Activated CD8-positive, alpha-beta T cell treated with anti-CD3 and anti-CD28 coated beads for 36 hours (primary cell): ENCODE measurements at regions not wholly inside any gene's neighbourhood (a gene's known extent, or its start where the extent isn't known, plus 50 kb on each side); places are given as distances from the start of the nearest gene placed in this dataset.

ENCODE experiments used
- ATAC-seq: fragments of 200-7000 bp; cut with Tn5 transposase; one replicate; pipeline ENCODE4 v1.10.0; 2021; ENCODE audit warnings: mild to moderate bottlenecking, moderate library complexity
- CTCF ChIA-PET: fragments of 350-600 bp; sonication (Branson Sonifier 250); formaldehyde crosslinking; loops from one replicate; lab custom pipeline; 2021; ENCODE audit warnings: antibody characterized with exemption; lab: Charles Lee
- POLR2A ChIA-PET: fragments of 350-600 bp; sonication (Branson Sonifier 250); formaldehyde crosslinking; loops from one replicate; lab custom pipeline; 2021; ENCODE audit warnings: antibody characterized with exemption; lab: Charles Lee
- DNase-seq: peaks from one replicate; pipeline ENCODE4 v3.0.0-alpha.2; 2020
- H3K27ac Mint-ChIP-seq: one replicate; pipeline ENCODE4 v1.8.0; 2021; ENCODE audit warnings: mild to moderate bottlenecking, mixed read lengths
- H3K27me3 Mint-ChIP-seq: one replicate; pipeline ENCODE4 v1.8.0; 2021; ENCODE audit warnings: mixed read lengths
- H3K36me3 Mint-ChIP-seq: one replicate; pipeline ENCODE4 v1.8.0; 2021; ENCODE audit warnings: low read depth, mixed read lengths
- H3K4me1 Mint-ChIP-seq: one replicate; pipeline ENCODE4 v1.8.0; 2021; ENCODE audit warnings: low read depth, mixed read lengths
- H3K4me3 Mint-ChIP-seq: one replicate; pipeline ENCODE4 v1.8.0; 2021; ENCODE audit warnings: mild to moderate bottlenecking, moderate library complexity, mixed read lengths
- H3K9me3 Mint-ChIP-seq: one replicate; pipeline ENCODE4 v1.8.0; 2021; ENCODE audit warnings: mixed read lengths
- intact Hi-C: fragments of 100-400 bp; cut with micrococcal nuclease; formaldehyde crosslinking; loops from one replicate; pipeline ENCODE4 v1.10.0; 2022
- TF ChIP-seq, protein P1 (sequence below): fragments of 200-600 bp; IDR thresholded peaks from one replicate; pipeline ENCODE4 v1.8.0; 2022; ENCODE audit warnings: antibody characterized with exemption, mild to moderate bottlenecking

DNA sequence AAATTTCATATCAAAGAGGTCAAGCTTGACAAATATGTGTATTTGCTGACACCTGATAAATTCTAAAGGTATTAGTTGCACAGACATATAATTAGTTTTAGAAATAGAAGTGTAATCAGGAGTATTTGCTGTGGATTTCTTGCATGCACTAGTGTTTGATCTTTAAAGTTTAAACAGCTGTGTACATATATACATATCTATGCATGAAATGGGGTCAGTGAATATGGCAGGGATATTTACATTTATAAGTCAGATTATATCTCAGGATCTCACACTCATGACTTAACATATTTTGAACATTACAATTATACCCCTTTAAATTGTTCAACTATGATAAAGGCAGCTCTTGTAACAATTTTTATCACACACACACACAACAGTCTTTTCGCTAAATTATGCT is 547.4 kb upstream of the ACTRT1 start:
- no peak overlapping the region for H3K27ac Mint-ChIP-seq
- no peaks in the 10 kb centered on the region for H3K36me3 Mint-ChIP-seq
- no peaks in the 10 kb centered on the region for H3K27me3 Mint-ChIP-seq
- ChIA-PET CTCF (no interaction called here), POLR2A (no interaction called here)
- TF ChIP-seq, protein P1, sequence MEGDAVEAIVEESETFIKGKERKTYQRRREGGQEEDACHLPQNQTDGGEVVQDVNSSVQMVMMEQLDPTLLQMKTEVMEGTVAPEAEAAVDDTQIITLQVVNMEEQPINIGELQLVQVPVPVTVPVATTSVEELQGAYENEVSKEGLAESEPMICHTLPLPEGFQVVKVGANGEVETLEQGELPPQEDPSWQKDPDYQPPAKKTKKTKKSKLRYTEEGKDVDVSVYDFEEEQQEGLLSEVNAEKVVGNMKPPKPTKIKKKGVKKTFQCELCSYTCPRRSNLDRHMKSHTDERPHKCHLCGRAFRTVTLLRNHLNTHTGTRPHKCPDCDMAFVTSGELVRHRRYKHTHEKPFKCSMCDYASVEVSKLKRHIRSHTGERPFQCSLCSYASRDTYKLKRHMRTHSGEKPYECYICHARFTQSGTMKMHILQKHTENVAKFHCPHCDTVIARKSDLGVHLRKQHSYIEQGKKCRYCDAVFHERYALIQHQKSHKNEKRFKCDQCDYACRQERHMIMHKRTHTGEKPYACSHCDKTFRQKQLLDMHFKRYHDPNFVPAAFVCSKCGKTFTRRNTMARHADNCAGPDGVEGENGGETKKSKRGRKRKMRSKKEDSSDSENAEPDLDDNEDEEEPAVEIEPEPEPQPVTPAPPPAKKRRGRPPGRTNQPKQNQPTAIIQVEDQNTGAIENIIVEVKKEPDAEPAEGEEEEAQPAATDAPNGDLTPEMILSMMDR: no peak
- H3K4me3 Mint-ChIP-seq: no peak overlapping the region
- no peaks in the 10 kb centered on the region for H3K4me1 Mint-ChIP-seq
- intact Hi-C loops: no loop called here
- no peaks in the 10 kb centered on the region for H3K9me3 Mint-ChIP-seq
- DNase-seq: no peak
- ATAC-seq: no peak

DNA sequence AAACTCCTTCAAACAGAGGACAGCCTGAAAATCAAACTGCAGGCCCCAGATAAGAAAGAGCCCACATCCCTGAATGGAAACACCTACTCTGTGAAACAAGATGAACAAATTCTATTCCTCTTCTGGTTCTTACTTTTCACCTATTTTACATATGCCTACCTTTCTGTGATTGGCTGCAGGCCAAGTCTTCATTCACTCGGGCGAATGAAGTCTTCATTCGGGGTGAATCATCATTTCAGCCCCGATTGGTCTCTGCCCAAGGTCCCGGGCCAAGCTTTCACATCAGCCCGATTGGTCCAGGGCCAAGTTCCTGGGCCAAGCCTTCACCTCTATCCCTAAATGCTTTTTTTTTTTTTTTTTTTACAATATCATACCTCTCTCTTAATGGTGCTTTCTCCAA is 529.8 kb upstream of the ACTRT1 start:
- no peak for DNase-seq
- no peak overlapping the region for H3K27ac Mint-ChIP-seq
- intact Hi-C loops: no loop called here
- ChIA-PET CTCF (no interaction called here), POLR2A (no interaction called here)
- TF ChIP-seq, protein P1: no peak
- no peak overlapping the region for H3K4me3 Mint-ChIP-seq
- H3K27me3 Mint-ChIP-seq: no peaks in the 10 kb centered on the region
- H3K9me3 Mint-ChIP-seq: no peaks in the 10 kb centered on the region
- no peaks in the 10 kb centered on the region for H3K36me3 Mint-ChIP-seq
- ATAC-seq: no peak
- no peaks in the 10 kb centered on the region for H3K4me1 Mint-ChIP-seq

DNA sequence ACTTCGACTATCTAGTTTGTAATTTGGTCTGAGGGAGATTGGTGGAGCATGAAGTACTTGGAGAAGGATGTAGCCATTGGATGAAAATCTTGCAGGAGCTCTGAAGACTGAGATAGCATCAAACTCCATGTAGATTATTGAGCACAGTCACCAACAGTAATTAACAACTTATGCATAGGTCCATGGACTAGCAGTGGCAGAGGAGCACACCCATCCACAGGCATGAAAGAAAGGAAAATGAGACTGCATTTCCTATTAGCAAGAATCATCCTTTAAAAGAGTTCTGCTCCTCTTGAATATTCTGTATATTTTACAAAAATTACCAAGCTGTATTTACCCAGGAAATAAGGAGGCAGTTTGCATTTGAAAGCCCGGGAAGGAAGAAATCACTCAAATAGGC is 529.4 kb upstream of the ACTRT1 start:
- Mint-ChIP-seq H3K36me3 (no peaks in the 10 kb centered on the region), H3K27ac (no peak overlapping the region), H3K4me1 (no peaks in the 10 kb centered on the region), H3K27me3 (no peaks in the 10 kb centered on the region), H3K4me3 (no peak overlapping the region), H3K9me3 (no peaks in the 10 kb centered on the region)
- intact Hi-C loops: no loop called here
- ATAC-seq (no peak), DNase-seq (no peak)
- POLR2A ChIA-PET: interaction anchor here (0.7 kb wide), 1 partner anchor 151 kb away, joined by 4 read pairs; no protein-coding TSS in a partner anchor
- TF ChIP-seq, protein P1: no peak
- CTCF ChIA-PET: no interaction called here

DNA sequence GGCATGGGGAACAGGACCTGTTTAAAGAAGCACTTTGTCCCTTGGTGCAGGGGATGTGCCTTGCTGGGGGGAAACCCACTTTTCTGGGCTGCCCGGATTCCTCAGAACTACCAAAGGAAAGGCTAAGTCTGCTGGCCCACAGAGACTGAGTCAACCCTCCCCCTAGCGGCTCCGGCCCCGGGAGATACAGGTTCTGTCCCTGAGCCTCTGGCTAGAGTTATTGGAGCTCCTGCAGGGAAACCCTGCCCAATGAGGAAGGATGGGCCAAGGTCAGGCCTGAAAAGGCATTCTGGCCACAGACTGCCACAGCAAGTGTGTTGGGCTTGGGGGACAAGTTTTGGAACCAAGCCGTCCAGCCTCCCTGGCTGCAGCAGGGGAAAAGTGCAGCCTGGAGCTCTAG is 490.9 kb upstream of the ACTRT1 start:
- CTCF ChIA-PET: no interaction called here
- intact Hi-C loops: no loop called here

DNA sequence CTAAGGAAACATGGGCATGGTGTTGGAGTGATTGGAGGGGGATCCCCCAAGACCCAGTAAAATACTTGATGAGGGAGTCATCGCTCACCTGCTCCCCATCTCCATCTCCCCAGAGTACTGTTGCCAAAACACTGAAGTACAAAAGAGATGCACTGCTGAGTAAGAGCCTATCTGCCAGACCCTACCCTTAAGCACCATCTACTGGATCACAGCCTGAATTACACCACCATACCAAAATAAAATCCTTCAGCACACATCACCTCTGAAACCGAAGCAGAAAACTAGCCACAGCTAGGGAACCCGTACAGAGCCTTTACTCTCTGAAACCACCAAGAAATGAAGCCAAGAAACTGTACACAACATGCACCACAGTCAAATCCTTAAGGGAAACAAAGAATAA is 466.3 kb upstream of the ACTRT1 start:
- DNase-seq (no peak), ATAC-seq (no peak)
- TF ChIP-seq, protein P1: no peak
- Mint-ChIP-seq H3K36me3 (no peaks in the 10 kb centered on the region), H3K27me3 (no peaks in the 10 kb centered on the region), H3K27ac (no peak overlapping the region), H3K9me3 (no peaks in the 10 kb centered on the region), H3K4me1 (no peaks in the 10 kb centered on the region), H3K4me3 (no peak overlapping the region)
- ChIA-PET POLR2A (no interaction called here), CTCF (no interaction called here)
- intact Hi-C loops: no loop called here

More for the DNA sequence above, 490.9 kb upstream of the ACTRT1 start:
- no peak overlapping the region for H3K27ac Mint-ChIP-seq
- DNase-seq: no peak
- POLR2A ChIA-PET: no interaction called here
- no peaks in the 10 kb centered on the region for H3K27me3 Mint-ChIP-seq
- H3K36me3 Mint-ChIP-seq: no peaks in the 10 kb centered on the region
- no peak overlapping the region for H3K4me3 Mint-ChIP-seq
- ATAC-seq: no peak
- TF ChIP-seq, protein P1: no peak
- no peaks in the 10 kb centered on the region for H3K9me3 Mint-ChIP-seq
- no peaks in the 10 kb centered on the region for H3K4me1 Mint-ChIP-seq
